DOHH2 (cell line): ENCODE measurements at regions not wholly inside any gene's neighbourhood (a gene's known extent, or its start where the extent isn't known, plus 50 kb on each side); places are given as distances from the start of the nearest gene placed in this dataset.

Experiments used
- H3F3A ChIP-seq: fragments of 200-600 bp; sonication (generic), shearing (Covaris generic); 2 replicates; pipeline ENCODE4 v1.6.0; 2016; ENCODE audit warnings: antibody characterized with exemption, mild to moderate bottlenecking; ENCODE audit not compliant: control insufficient read depth, insufficient read depth
- H3K27ac ChIP-seq: fragments of 200-600 bp; sonication (generic); 2 replicates; pipeline ENCODE4 v1.5.1; 2014; ENCODE audit warnings: low read depth, mild to moderate bottlenecking, low read length, moderate library complexity
- H3K27me3 ChIP-seq: fragments of 200-600 bp; sonication (generic); 2 replicates; pipeline ENCODE4 v1.6.1; 2014; ENCODE audit warnings: mild to moderate bottlenecking, low read length, mixed read lengths; ENCODE audit not compliant: control insufficient read depth
- H3K36me3 ChIP-seq: fragments of 200-600 bp; sonication (generic); 2 replicates; pipeline ENCODE4 v1.6.1; 2014; ENCODE audit warnings: mild to moderate bottlenecking, low read length, moderate library complexity, mixed read lengths; ENCODE audit not compliant: control insufficient read depth
- H3K4me1 ChIP-seq: fragments of 200-600 bp; sonication (generic); 2 replicates; pipeline ENCODE4 v1.6.1; 2014; ENCODE audit warnings: mild to moderate bottlenecking, low read length, mixed read lengths; ENCODE audit not compliant: control insufficient read depth
- H3K4me2 ChIP-seq: fragments of 200-600 bp; sonication (generic); 2 replicates; pipeline ENCODE4 v1.6.0; 2014; ENCODE audit warnings: mild to moderate bottlenecking, low read length, moderate library complexity
- H3K4me3 ChIP-seq: fragments of 200-600 bp; sonication (generic); 2 replicates; pipeline ENCODE4 v1.5.1; 2014; ENCODE audit warnings: mild to moderate bottlenecking, low read length, mixed read lengths
- H3K79me2 ChIP-seq: fragments of 200-600 bp; sonication (generic); 2 replicates; pipeline ENCODE4 v1.6.1; 2014; ENCODE audit warnings: mild to moderate bottlenecking, low read length, mixed read lengths; ENCODE audit not compliant: control insufficient read depth
- H3K9me2 ChIP-seq: fragments of 200-600 bp; sonication (generic); replicated peaks from 2 replicates; pipeline ENCODE4 v1.6.1; 2014; ENCODE audit warnings: mild to moderate bottlenecking, low read length, mixed read lengths; ENCODE audit not compliant: control insufficient read depth
- H3K9me3 ChIP-seq: fragments of 200-600 bp; sonication (generic); 2 replicates; pipeline ENCODE4 v1.6.1; 2014; ENCODE audit warnings: antibody characterized with exemption, low read length, mixed read lengths; ENCODE audit not compliant: control insufficient read depth, insufficient read depth
- H4K20me1 ChIP-seq: fragments of 200-600 bp; sonication (generic); 2 replicates; pipeline ENCODE4 v1.6.0; 2014; ENCODE audit warnings: low read depth, mild to moderate bottlenecking, antibody characterized with exemption, low read length, moderate library complexity; ENCODE audit not compliant: control insufficient read depth, insufficient read depth
- CTCF ChIP-seq: fragments of 200-600 bp; sonication (generic); IDR thresholded peaks from one replicate; pipeline ENCODE4 v1.5.1; 2014; ENCODE audit warnings: antibody characterized with exemption, mild to moderate bottlenecking, low read depth, low read length; ENCODE audit not compliant: poor library complexity, severe bottlenecking
- EZH2phosphoT487 ChIP-seq: fragments of 200-600 bp; sonication (generic); IDR thresholded peaks from 2 replicates; pipeline ENCODE4 v1.6.1; 2017; ENCODE audit warnings: borderline replicate concordance, mild to moderate bottlenecking, antibody characterized with exemption, low read length, moderate library complexity, mixed read lengths

- no peak overlapping the region for H3K4me3 ChIP-seq
- no peak overlapping the region for H3K27ac ChIP-seq
- H3K9me3 ChIP-seq = no peaks in the 10 kb centered on the region
- TF ChIP-seq EZH2phosphoT487 (no peak), CTCF (no peak)
- no peaks in the 10 kb centered on the region for H3K79me2 ChIP-seq
- no peaks in the 10 kb centered on the region for H3K4me1 ChIP-seq
- H3K4me2 ChIP-seq = no peak overlapping the region
- no peaks in the 10 kb centered on the region for H4K20me1 ChIP-seq
- H3K9me2 ChIP-seq = no peaks in the 10 kb centered on the region
- H3K27me3 ChIP-seq = no peaks in the 10 kb centered on the region
- no peaks in the 10 kb centered on the region for H3K36me3 ChIP-seq
- no peaks in the 10 kb centered on the region for H3F3A ChIP-seq
These were observed 81.9 kb upstream of the HMGXB4 start for GRCh38 chr22:35175392-35175791.

- Histone ChIP-seq H3K4me1 (no peaks in the 10 kb centered on the region), H4K20me1 (no peaks in the 10 kb centered on the region), H3K9me2 (no peaks in the 10 kb centered on the region), H3K27ac (no peak overlapping the region), H3K36me3 (no peaks in the 10 kb centered on the region), H3F3A (no peaks in the 10 kb centered on the region), H3K79me2 (no peaks in the 10 kb centered on the region), H3K9me3 (no peaks in the 10 kb centered on the region), H3K4me2 (no peak overlapping the region), H3K27me3 (no peaks in the 10 kb centered on the region), H3K4me3 (no peak overlapping the region)
- TF ChIP-seq EZH2phosphoT487 (no peak), CTCF (peak; percentile 21)
These were observed 79.5 kb upstream of the HMGXB4 start for GRCh38 chr22:35177811-35178210.

- Histone ChIP-seq H3K4me1 (no peaks in the 10 kb centered on the region), H3K36me3 (0 out of 2 replicates have a peak, but pooled peaks cover under 1% of the 10 kb centered on the region), H4K20me1 (no peaks in the 10 kb centered on the region), H3F3A (no peaks in the 10 kb centered on the region), H3K79me2 (no peaks in the 10 kb centered on the region), H3K4me2 (no peak overlapping the region), H3K9me2 (no peaks in the 10 kb centered on the region), H3K27me3 (no peaks in the 10 kb centered on the region), H3K9me3 (no peaks in the 10 kb centered on the region), H3K4me3 (no peak overlapping the region), H3K27ac (no peak overlapping the region)
- TF ChIP-seq EZH2phosphoT487 (no peak), CTCF (no peak)
These were observed 78.8 kb upstream of the HMGXB4 start for GRCh38 chr22:35178446-35178845.

- H3K27me3 ChIP-seq = no peaks in the 10 kb centered on the region
- 0 out of 2 replicates have a peak, but pooled peaks cover 2% of the 10 kb centered on the region for H3K36me3 ChIP-seq
- H3F3A ChIP-seq = no peaks in the 10 kb centered on the region
- H3K79me2 ChIP-seq = no peaks in the 10 kb centered on the region
- TF ChIP-seq EZH2phosphoT487 = no peak
- no peak for TF ChIP-seq CTCF
- H3K4me3 ChIP-seq = no peak overlapping the region
- no peaks in the 10 kb centered on the region for H3K4me1 ChIP-seq
- H3K4me2 ChIP-seq = no peak overlapping the region
- H3K9me3 ChIP-seq = no peaks in the 10 kb centered on the region; the same call in 1 of the 2 replicates
- no peaks in the 10 kb centered on the region for H3K9me2 ChIP-seq
- H3K27ac ChIP-seq = no peak overlapping the region
- no peaks in the 10 kb centered on the region for H4K20me1 ChIP-seq
These were observed 73.4 kb upstream of the HMGXB4 start for GRCh38 chr22:35183917-35184316.
